CD4-positive, alpha-beta T cell treated with Interleukin-1 beta for 1 hour (primary cell): ENCODE measurements at regions not wholly inside any gene's neighbourhood (a gene's known extent, or its start where the extent isn't known, plus 50 kb on each side); places are given as distances from the start of the nearest gene placed in this dataset.
"Not testable (repeated sequence)": the region's sequence is repeated elsewhere in the genome, so short reads cannot be mapped to it uniquely, and the experiment has no call there.

Experiments used
- DNase-seq, 2 donors: peaks; one replicate each; pipeline ENCODE4 v3.0.0-alpha.2; 2020 to 2022

- DNase-seq: no peak
Measured at GRCh38 chr11:115665175-115665821, 161.1 kb upstream of the CADM1 start.

DNA sequence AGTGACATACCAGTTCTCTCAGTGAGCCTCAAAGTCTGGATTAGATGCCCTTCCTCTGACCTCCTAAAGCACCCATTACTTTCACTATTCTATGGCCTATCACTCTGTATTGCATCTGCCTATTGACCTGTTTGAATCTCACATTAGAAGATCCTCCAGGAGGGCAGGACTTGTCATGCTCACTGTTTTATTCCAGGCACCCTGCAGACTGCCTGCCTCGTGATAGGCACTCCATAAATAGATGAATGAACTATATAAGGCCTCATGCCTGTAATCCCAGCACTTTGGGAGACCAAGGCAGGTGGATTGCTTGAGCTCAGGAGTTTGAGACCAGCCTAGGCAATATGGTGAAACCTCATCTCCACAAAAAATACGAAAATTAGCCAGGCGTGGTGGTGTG is 160.1 kb upstream of the CADM1 start:
- DNase-seq: no peak

DNA sequence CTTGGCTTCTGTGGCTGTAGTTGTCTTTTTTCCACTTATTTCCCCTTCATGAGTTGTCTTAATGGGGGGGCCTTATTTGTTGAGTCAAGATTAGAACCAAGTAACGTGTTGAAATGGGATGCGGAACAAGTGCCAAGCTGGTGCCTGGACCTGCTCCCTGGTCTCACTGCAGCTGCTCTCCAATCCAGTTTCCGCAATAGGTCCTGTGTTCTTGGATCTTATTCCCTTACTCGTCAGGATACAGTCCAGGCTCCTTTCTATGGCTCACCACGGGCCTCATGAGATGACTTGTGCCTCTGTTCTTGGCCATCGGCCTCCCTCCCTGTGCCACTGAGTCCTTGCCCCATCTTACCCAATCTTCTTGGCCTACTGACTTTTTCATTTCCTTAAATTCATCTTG is 159.6 kb upstream of the CADM1 start:
- DNase-seq: no peak

- DNase-seq: no peak
Measured at GRCh38 chr11:115660030-115660805, 156.0 kb upstream of the CADM1 start.

- DNase-seq: no peak
Measured at GRCh38 chr11:115659061-115659963, 155.1 kb upstream of the CADM1 start.

GRCh38 chr11:115657586-115657985 is 153.4 kb upstream of the CADM1 start:
- DNase-seq: no peak

GRCh38 chr11:115656669-115657068 is 152.5 kb upstream of the CADM1 start:
- no peak for DNase-seq

DNA sequence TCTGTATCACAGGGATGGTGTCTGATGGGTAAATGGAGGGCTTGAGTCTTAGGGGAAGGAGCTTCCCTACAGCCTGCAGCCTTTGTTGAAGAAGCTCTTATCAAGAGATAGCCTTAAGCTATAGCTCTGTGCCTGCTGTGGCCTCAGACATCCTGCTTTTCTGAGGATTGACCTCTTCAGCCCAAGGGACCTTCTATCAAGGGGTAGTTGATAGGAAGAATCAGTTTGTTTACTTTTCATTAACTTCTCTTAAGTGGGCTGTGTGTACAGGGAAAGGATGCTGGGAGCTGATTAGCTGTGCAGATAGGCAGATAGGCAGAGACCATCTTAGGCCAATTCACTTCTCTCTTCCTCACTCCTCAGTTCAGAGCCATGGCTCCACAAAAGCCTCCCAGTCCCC is 151.8 kb upstream of the CADM1 start:
- DNase-seq: no peak

GRCh38 chr11:115654792-115655191 is 150.6 kb upstream of the CADM1 start:
- DNase-seq: no peak

DNA sequence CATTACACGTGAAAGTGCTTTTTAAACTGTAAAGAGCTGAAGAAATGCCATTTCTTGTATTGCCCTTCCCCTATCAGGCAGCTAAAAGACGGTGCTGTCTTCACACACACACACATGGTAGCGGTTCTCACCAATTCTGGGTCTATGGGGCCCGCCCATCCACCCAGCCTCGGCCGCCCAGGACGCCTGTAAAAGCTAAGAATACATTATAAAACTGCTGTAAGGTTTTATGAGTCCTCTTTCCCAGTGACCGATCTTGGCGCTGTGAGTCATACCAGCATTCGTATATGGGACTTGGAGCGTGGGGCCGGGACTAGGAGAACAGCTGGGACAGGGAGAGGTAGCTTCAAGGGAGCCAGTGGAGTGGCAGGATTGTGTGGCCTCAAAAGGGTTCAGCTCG is 149.7 kb upstream of the CADM1 start:
- no peak for DNase-seq

DNA sequence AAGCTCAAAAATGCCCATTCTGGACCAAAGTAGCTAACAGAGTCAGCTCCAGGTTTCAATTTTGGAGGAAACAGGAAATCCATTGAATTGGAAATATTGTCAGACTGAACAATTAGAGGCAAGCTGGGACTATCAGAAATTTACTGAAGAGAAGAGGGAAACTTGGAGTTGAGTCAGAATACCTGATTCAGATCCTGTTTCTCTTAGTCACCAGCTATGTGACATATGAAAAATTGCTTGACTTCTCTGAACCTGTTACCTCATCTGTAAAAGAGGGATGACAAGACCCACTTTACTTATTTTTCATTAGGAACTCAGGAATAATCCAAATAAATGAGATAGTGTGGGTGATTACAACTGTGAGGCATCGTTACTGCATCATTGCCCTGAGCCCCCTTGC is 148.9 kb upstream of the CADM1 start:
- DNase-seq: no peak

- DNase-seq: no peak
Measured at GRCh38 chr11:115652496-115652895, 148.3 kb upstream of the CADM1 start.

DNA sequence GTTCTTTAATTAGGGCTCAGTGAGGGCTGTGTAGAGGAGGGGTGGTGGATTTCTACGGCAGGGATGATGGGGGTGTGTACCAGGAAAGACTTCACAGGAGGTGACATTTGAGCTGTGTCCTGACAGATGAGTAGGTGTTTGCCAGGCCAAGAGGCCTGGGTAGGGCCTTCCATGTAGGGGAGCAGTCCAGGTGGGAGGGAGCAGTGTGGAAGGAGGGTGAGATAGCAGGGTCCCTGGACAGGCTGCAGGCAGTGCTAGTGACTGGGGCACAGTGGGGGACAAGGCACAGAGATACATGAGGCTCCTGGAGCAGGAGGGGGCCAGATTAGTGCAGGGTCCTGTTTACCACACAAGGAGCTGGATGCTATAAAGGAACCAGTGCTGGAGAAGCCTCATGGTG is 147.9 kb upstream of the CADM1 start:
- DNase-seq: no peak

DNA sequence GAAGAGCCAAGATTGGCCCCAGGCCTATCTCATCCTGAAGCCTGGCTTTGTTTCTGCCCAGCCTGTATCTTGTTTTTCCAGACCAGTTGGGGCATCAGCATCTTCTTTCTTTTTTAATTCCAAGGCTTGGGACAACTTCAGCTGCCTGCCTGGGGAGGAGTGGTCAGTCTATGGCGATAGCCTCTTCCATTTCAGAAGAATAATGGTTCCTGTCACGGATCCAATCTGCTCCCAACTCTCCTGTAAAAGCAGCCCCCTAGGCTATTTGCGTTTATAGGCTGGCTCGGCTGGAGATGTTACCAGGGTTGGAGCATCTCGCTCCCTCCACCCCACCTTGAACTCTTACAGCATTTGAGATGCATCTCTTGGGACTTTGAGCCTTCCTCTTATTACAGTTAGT is 145.2 kb upstream of the CADM1 start:
- no peak for DNase-seq

DNA sequence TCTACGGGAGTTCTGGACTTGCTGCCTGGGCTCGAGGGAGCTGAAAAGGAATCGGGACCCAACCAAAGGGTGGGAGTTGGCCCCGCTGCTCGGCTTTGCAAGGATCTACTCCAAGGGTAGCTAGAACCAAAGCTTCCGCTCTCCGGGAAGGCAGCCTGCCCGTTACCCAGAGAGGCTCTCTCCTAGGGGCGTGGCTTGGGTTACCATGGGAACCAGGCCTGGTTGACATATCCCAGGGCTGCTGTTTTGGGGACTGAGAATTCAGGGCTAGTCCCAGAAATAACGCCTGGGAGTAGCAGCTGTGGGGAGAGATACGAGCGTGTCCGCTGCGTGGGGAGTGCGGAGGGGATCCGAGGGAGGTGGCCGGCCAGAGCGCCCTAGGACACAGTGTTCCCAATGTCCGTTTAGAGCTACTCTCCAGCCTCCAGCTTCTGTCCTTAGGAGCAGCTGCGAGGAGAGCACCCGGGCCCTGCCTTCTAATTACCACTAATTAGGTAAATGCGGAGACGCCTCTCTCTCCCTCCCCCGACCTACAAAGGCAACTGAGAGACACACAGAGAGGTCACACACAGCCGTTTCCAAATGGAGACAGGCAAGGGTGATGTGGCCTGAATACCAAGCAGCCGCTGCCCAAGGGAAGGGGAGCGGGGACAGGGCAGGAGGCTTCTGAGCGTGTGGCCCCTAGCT is 141.6 kb upstream of the CADM1 start:
- no peak for DNase-seq

DNA sequence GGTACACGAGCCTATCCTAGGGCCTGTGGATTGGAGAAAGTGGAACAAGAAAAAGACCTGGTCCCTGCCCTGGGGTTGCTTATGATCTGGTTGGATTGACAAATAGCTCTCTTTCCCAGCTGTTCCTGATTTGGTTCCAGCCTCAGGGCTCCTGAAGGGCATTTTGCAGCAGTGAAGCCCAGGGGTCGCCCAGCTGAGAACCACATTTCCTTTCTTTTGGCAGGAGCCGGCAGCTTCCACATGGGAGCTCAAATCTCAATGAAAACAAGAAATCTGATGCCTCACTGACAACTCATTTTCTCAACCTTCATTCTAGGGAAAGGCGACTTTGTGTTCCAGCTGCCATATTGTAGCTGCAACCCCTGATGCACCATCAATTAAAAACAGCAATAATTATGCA is 140.6 kb upstream of the CADM1 start:
- no peak for DNase-seq

DNA sequence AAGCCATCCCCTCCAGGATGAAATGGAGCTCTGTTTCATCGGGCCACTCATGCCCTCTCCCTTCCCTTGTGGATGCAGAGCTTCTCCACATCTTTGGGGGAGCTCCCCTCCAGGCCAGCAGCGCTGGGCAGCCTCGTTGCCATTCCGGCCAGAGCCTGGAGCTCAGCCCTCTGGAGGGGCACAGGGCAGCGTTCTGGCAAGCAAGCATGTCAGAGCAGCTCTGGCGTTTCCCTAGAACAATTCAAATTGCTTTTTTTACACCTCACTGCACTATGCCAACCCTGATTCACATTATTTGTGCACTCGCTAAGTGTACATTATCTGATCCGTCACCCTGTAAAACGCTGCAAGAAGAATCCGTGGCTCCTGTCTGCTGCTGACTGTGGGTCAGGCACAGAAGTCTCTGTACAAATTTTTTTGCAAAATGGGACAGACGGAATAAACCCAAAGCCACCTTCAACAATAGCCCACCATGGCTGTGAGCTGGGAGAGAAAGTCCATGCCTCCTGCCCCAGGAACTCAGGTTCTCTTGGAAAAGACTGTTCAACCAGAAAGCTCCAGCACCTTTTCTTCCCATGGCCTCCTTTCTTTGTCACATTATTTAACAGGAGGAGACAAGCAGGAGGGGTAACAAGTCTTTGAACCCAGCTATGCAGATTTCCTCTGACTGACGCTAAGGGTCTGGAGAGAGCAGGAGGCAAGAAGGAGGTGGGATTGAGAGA is 139.5 kb upstream of the CADM1 start:
- no peak for DNase-seq

DNA sequence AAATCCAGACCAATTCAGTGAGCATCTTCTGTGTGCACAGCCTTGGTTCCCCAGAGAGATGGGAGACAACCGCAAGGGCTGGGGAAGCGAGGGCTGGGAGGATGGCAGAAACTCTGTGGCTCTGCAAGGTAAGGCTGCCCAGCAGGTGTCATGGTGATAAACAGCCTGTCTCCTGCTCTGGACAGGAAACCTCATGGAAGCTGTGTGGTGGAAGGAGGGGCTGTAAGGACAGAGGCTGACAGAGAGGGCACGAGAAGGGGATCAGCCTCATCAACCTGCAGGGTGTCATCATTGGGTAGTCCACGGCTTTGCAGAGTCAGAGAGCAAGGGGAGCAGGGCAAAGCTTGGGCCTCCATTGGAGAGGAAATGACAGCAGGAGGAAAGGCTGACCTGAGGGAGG is 138.4 kb upstream of the CADM1 start:
- no peak for DNase-seq

- DNase-seq: no peak
Measured at GRCh38 chr11:115637599-115638241, 133.5 kb upstream of the CADM1 start.

GRCh38 chr11:115636753-115637527 is 132.7 kb upstream of the CADM1 start:
- no peak for DNase-seq

DNA sequence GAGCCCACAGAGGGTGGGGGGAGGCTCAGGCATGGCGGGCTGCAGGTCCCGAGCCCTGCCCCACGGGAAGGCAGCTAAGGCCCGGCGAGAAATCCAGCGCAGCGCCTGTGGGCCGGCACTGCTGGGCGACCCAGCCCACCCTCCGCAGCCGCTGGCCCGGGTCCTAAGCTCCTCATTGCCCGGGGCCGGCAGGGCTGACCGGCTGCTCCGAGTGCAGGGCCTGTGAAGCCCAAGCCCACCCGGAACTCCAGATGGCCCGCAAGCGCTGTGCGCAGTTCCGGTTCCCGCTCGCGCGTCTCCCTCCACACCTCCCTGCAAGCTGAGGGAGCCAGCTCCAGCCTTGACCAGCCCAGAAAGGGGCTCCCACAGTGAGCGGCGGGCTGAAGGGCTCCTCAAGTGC is 129.8 kb upstream of the CADM1 start:
- DNase-seq: not testable (repeated sequence)
